ENCODE measurements at regions not wholly inside any gene's neighbourhood (a gene's known extent, or its start where the extent isn't known, plus 50 kb on each side); places are given as distances from the start of the nearest gene placed in this dataset.

- no peak overlapping the region for H3K4me3 ChIP-seq (ENCODE audit: low read length)
- peak; percentile 36 for DNase-seq (ENCODE audit: low read depth)
- TF ChIP-seq, protein P1, sequence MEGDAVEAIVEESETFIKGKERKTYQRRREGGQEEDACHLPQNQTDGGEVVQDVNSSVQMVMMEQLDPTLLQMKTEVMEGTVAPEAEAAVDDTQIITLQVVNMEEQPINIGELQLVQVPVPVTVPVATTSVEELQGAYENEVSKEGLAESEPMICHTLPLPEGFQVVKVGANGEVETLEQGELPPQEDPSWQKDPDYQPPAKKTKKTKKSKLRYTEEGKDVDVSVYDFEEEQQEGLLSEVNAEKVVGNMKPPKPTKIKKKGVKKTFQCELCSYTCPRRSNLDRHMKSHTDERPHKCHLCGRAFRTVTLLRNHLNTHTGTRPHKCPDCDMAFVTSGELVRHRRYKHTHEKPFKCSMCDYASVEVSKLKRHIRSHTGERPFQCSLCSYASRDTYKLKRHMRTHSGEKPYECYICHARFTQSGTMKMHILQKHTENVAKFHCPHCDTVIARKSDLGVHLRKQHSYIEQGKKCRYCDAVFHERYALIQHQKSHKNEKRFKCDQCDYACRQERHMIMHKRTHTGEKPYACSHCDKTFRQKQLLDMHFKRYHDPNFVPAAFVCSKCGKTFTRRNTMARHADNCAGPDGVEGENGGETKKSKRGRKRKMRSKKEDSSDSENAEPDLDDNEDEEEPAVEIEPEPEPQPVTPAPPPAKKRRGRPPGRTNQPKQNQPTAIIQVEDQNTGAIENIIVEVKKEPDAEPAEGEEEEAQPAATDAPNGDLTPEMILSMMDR (IDR thresholded peaks at IDR 0.05; ENCODE audit: insufficient read depth, low read depth, low read length, missing control alignments): no peak
Observed at GRCh38 chr12:92424338-92424737, 278.5 kb upstream of the PLEKHG7 start.

DNA sequence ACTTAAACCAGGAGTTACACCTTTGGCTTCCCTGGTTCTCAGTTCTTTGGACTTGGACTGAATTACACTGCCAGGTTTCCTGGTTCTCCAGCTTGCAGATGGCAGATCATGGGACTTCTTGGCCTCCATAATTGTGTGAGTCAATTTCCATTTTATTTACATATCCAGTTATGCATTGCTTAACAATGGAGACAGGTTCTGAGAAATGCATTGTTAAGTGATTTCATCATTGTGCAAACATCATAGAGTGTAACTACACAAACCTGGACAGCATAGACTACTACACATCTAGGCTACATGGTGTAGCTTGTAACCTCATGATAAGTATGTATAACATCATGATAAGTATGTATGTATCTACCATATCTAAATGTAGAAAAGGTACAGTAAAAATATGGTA lies 276.1 kb upstream of the BTG1 start:
- H3K4me3 ChIP-seq (ENCODE audit: low read length): no peak overlapping the region
- TF ChIP-seq, protein P1 (IDR thresholded peaks at IDR 0.05; ENCODE audit: insufficient read depth, low read depth, low read length, missing control alignments): no peak
- peak; percentile 89 for DNase-seq (ENCODE audit: low read depth)

GRCh38 chr12:92421042-92421441 lies 275.4 kb upstream of the BTG1 start:
- no peak overlapping the region for H3K4me3 ChIP-seq (ENCODE audit: low read length)
- no peak for DNase-seq (ENCODE audit: low read depth)
- TF ChIP-seq, protein P1 (IDR thresholded peaks at IDR 0.05; ENCODE audit: insufficient read depth, low read depth, low read length, missing control alignments): no peak

GRCh38 chr12:92419201-92419600 lies 273.6 kb upstream of the BTG1 start:
- TF ChIP-seq, protein P1 (IDR thresholded peaks at IDR 0.05; ENCODE audit: insufficient read depth, low read depth, low read length, missing control alignments): no peak
- no peak for DNase-seq (ENCODE audit: low read depth)
- H3K4me3 ChIP-seq (ENCODE audit: low read length): no peak overlapping the region

DNA sequence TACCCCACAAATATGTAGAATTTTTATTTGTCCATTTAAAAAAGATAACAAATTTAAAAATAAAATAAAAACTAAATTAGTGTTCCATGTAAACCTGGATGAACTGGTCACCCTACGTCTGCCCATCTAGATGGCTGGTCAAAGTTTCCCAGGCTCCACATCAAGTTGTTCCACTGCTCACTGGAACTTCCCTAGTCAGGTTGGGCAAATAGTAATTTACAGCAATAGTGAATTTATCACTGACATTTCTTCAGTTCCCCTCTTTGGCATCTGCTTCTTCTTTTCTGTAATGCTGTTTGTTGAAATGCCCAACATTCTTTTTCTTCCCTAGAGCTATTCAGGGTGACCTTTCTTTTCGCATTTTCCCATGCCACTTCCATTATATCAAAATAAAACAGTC lies 272.7 kb upstream of the BTG1 start:
- no peak overlapping the region for H3K4me3 ChIP-seq (ENCODE audit: low read length)
- TF ChIP-seq, protein P1 (IDR thresholded peaks at IDR 0.05; ENCODE audit: insufficient read depth, low read depth, low read length, missing control alignments): no peak
- DNase-seq (ENCODE audit: low read depth): no peak

GRCh38 chr12:92417373-92417772 lies 271.7 kb upstream of the BTG1 start:
- TF ChIP-seq, protein P1 (IDR thresholded peaks at IDR 0.05; ENCODE audit: insufficient read depth, low read depth, low read length, missing control alignments): no peak
- no peak overlapping the region for H3K4me3 ChIP-seq (ENCODE audit: low read length)
- DNase-seq (ENCODE audit: low read depth): no peak

GRCh38 chr12:92416385-92416812 lies 270.8 kb upstream of the BTG1 start:
- TF ChIP-seq, protein P1 (IDR thresholded peaks at IDR 0.05; ENCODE audit: insufficient read depth, low read depth, low read length, missing control alignments): no peak
- no peak for DNase-seq (ENCODE audit: low read depth)
- no peak overlapping the region for H3K4me3 ChIP-seq (ENCODE audit: low read length)
